Testis (tissue), 2 donors: ENCODE measurements at regions not wholly inside any gene's neighbourhood (a gene's known extent, or its start where the extent isn't known, plus 50 kb on each side); places are given as distances from the start of the nearest gene placed in this dataset.

Source experiments
- POLR2A ChIP-seq: fragments of 450-650 bp; IDR thresholded peaks from one replicate; pipeline ENCODE4 v1.6.1; 2017; ENCODE audit warnings: antibody characterized with exemption, mild to moderate bottlenecking, moderate library complexity
- TF ChIP-seq, protein P1 (sequence below), 3 experiments: fragments of 450-650 bp in 2 of 3; fragments of 200-600 bp in 1 of 3; sonication (generic) in 1 of 3; IDR thresholded peaks; one replicate each; pipeline ENCODE4 v1.5.1; 2016 to 2019; ENCODE audit warnings: antibody characterized with exemption in 3 of 3, mild to moderate bottlenecking in 2 of 3, moderate library complexity in 1 of 3

DNA sequence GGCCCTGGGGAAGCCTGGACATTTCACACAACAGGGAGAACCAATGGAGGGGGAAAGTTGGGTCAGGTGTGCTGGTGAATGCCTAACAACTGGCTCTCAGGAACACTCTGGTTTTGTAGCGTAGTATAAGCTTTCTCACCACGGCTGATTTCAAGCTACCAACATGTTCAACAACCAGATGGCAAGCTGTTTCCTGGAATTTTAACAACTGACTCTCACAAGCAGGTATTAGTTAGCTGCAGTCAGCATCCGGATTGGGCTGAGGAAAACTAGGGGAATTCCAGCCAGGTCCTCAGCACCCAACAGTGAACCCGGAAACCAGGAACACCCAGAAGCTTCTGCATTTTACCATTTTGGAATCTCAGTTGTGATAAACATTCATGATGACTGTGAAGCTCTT is 162.3 kb upstream of the CAMK1G start:
- TF ChIP-seq, protein P1, sequence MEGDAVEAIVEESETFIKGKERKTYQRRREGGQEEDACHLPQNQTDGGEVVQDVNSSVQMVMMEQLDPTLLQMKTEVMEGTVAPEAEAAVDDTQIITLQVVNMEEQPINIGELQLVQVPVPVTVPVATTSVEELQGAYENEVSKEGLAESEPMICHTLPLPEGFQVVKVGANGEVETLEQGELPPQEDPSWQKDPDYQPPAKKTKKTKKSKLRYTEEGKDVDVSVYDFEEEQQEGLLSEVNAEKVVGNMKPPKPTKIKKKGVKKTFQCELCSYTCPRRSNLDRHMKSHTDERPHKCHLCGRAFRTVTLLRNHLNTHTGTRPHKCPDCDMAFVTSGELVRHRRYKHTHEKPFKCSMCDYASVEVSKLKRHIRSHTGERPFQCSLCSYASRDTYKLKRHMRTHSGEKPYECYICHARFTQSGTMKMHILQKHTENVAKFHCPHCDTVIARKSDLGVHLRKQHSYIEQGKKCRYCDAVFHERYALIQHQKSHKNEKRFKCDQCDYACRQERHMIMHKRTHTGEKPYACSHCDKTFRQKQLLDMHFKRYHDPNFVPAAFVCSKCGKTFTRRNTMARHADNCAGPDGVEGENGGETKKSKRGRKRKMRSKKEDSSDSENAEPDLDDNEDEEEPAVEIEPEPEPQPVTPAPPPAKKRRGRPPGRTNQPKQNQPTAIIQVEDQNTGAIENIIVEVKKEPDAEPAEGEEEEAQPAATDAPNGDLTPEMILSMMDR (IDR thresholded peaks at IDR 0.05) = no peak
- no peak for TF ChIP-seq POLR2A
